ENCODE measurements at regions not wholly inside any gene's neighbourhood (a gene's known extent, or its start where the extent isn't known, plus 50 kb on each side); places are given as distances from the start of the nearest gene placed in this dataset.

DNA sequence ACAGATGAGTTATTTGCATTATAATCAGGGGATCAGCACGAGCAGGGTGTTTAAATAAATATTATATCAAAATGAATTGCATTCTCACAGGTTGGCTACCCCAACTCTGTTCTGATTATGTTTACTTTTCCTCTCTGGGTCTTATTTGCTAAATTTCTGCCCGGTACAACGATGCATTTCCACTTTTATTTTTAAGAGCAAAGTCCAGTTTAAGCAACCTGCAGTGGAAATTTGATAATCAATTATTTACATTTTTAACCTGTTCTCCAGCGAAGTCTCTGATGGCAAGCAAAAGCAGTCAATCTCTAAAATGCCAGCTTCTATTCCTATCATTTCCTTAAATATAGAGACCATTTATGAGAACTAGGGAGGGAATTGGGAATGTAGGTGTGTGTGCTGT is 966.6 kb upstream of the SOX11 start:
- TF ChIP-seq CTCF (conservative IDR thresholded peaks at IDR 0.05), result no peak
- Mint-ChIP-seq H3K27ac (ENCODE audit: unreplicated experiment) (no peak overlapping the region), H3K27me3 (ENCODE audit: low read depth) (no peaks in the 10 kb centered on the region), H3K9me3 (peaks cover 5% of the 10 kb centered on the region), H3K4me3 (no peak overlapping the region), H3K36me3 (ENCODE audit: low read depth) (peaks cover 2% of the 10 kb centered on the region), H3K4me1 (no peaks in the 10 kb centered on the region)
- no peak for DNase-seq (ENCODE audit: low read depth, low spot score)

DNA sequence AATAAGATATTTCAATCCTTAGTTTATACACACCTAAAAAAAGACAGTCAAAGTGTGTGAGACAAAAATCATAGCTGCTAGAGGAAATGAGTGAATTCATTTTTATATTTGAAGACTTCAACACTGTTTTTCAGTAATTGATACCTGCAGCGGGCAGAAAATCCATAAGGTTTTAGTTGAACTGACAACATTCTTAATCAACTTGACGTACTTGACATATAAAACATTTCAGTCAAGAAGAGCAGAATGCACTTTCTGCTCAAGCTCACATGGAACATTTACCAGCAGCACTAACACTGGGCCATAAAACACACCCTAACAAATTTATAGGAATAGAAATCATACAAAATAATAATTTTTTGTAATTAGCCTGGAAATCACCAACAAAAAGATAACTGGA is 959.6 kb upstream of the SOX11 start:
- Mint-ChIP-seq H3K9me3 (peaks cover 5% of the 10 kb centered on the region), H3K4me1 (no peaks in the 10 kb centered on the region), H3K4me3 (no peak overlapping the region), H3K36me3 (ENCODE audit: low read depth) (no peaks in the 10 kb centered on the region), H3K27me3 (ENCODE audit: low read depth) (no peaks in the 10 kb centered on the region), H3K27ac (ENCODE audit: unreplicated experiment) (no peak overlapping the region)
- no peak for DNase-seq (ENCODE audit: low read depth, low spot score)
- TF ChIP-seq CTCF (conservative IDR thresholded peaks at IDR 0.05), result no peak

- Mint-ChIP-seq H3K27ac (ENCODE audit: unreplicated experiment) (no peak overlapping the region), H3K9me3 (peaks cover 6% of the 10 kb centered on the region), H3K27me3 (ENCODE audit: low read depth) (no peaks in the 10 kb centered on the region), H3K4me1 (peaks cover 6% of the 10 kb centered on the region), H3K36me3 (ENCODE audit: low read depth) (peaks cover 6% of the 10 kb centered on the region), H3K4me3 (no peak overlapping the region)
- DNase-seq (ENCODE audit: low read depth, low spot score), result no peak
- no peak for TF ChIP-seq CTCF (conservative IDR thresholded peaks at IDR 0.05)
Measured at GRCh38 chr2:4745056-4745991, 946.9 kb upstream of the SOX11 start.

DNA sequence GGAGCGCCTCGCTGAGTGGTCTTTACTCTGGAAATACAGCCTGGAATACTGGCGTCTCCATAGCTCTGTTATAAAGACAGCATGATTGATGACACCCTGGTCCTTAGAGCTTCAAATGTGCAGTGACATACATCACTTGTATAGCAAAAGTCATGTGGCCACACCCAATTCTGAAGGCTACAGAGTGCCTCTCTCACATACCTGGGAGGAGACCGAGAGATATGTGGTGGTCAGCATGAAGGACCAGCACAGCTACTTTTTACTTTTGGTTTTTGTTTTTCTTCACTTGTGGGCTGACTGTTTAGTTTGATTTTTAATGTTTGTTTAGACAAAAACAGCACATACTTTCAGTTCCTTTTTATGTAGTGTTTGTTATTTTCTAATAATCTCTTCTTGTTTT is 938.5 kb upstream of the SOX11 start:
- TF ChIP-seq CTCF (conservative IDR thresholded peaks at IDR 0.05), result no peak
- Mint-ChIP-seq H3K4me3 (no peak overlapping the region), H3K36me3 (ENCODE audit: low read depth) (no peaks in the 10 kb centered on the region), H3K4me1 (no peaks in the 10 kb centered on the region), H3K27me3 (ENCODE audit: low read depth) (no peaks in the 10 kb centered on the region), H3K27ac (ENCODE audit: unreplicated experiment) (no peak overlapping the region), H3K9me3 (peaks cover 7% of the 10 kb centered on the region)
- no peak for DNase-seq (ENCODE audit: low read depth, low spot score)

DNA sequence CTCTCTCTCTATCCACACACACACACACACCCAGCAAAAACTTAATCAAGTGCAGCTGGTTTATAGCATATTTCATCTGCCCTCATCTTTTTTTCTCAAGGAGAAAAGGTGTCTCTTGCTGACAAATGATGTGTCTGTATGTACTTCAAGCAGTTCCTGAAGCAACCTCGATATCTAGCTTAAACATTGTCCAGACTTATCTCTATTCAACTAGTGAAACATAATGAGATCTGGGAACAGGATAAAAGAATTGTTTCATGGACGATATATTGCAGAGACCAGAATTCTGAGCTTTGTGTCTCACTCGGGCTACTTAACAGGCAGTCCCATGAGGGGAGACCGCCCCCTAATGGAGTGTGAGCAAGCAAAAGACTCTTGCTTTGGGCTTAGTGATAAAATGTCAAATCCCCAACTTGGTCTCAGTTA is 929.2 kb upstream of the SOX11 start:
- Mint-ChIP-seq H3K4me1 (peaks cover 3% of the 10 kb centered on the region), H3K36me3 (ENCODE audit: low read depth) (no peaks in the 10 kb centered on the region), H3K4me3 (no peak overlapping the region), H3K27ac (ENCODE audit: unreplicated experiment) (no peak overlapping the region), H3K9me3 (peaks cover 6% of the 10 kb centered on the region), H3K27me3 (ENCODE audit: low read depth) (no peaks in the 10 kb centered on the region)
- peak; percentile 54 for DNase-seq (ENCODE audit: low read depth, low spot score)
- peak; percentile 78 for TF ChIP-seq CTCF (conservative IDR thresholded peaks at IDR 0.05)

Measured in neural crest cell (in vitro differentiated cells).